SK-N-MC (cell line): ENCODE measurements at regions not wholly inside any gene's neighbourhood (a gene's known extent, or its start where the extent isn't known, plus 50 kb on each side); places are given as distances from the start of the nearest gene placed in this dataset.

Experiments
- DNase-seq: peaks from one replicate; pipeline ENCODE4 v3.0.0-alpha.2; 2011; ENCODE audit warnings: low read depth, low spot score
- H3K27ac ChIP-seq: fragments of 200-600 bp; sonication (generic); 2 replicates; pipeline ENCODE4 v1.5.1; 2016; ENCODE audit warnings: mixed run types
- H3K36me3 ChIP-seq: fragments of 200-600 bp; sonication (generic); 2 replicates; pipeline ENCODE4 v1.6.1; 2017; ENCODE audit warnings: antibody characterized with exemption, low read length, mixed read lengths; ENCODE audit not compliant: insufficient read depth
- H3K4me3 ChIP-seq: fragments of 200-600 bp; sonication (generic); 2 replicates; pipeline ENCODE4 v1.5.1; 2016
- H3K9ac ChIP-seq: fragments of 200-600 bp; sonication (generic); 2 replicates; pipeline ENCODE4 v1.8.0; 2017; ENCODE audit warnings: mixed run types, mixed read lengths; ENCODE audit not compliant: insufficient read length
- H3K9me3 ChIP-seq: fragments of 200-600 bp; sonication (generic); 2 replicates; pipeline ENCODE4 v1.6.1; 2017; ENCODE audit warnings: low read depth, mild to moderate bottlenecking, antibody characterized with exemption, low read length, moderate library complexity, mixed read lengths
- EZH2 ChIP-seq: fragments of 200-600 bp; sonication (generic); IDR thresholded peaks from one replicate; pipeline ENCODE4 v1.6.1; 2017; ENCODE audit warnings: antibody characterized with exemption
- FOXP2 ChIP-seq: optimal IDR thresholded peaks from 2 replicates; pipeline ENCODE3; 2011; ENCODE audit warnings: mild to moderate bottlenecking, moderate library complexity; ENCODE audit not compliant: insufficient read depth; ENCODE audit errors: extremely low read length, control extremely low read depth
- POLR2AphosphoS5 ChIP-seq: IDR thresholded peaks from 2 replicates; pipeline ENCODE4 v1.6.1; 2012; ENCODE audit warnings: mild to moderate bottlenecking, low read depth, low read length, borderline replicate concordance

DNA sequence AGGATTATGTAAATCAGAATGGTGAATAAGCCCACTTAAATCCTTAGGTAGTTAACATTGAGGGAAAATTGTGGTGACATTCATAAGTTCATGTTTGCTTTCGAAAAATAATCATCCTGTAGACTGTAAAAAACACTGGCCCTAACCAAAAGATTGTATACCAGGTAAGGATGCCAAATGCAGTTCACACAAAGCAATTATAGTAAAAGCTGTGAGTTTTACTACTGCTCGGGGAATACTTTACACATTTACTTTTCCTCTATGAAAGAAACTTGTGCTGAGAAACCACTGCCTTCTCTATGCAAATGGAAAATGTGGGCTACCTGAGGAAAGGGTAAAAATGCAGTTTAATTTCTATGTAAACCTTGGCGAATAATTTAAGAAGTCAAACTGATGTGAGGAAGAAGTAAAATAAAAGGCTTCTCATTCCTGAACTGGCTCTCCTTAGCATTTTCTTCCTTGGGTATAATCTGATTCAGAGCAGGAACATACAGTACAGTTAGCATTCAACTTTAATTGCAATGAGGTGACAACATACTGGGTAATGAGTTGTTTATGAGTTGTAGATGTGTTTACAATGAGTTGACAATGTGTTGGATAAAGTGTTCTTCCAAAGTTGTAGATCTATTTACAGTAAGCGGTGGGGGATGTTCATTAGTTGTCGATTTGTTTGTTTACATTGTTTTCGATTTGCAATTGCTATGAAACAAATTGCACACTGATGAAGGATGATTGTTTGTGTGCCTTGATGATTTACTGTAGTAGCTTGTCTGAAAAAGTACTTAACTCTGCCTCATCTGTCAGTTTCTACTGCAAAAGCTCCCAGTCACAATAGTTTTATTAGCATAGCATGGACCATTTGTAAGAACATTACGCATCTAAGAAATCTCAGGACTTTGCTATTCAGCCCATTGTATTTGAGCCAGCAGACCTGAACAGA lies 453.0 kb upstream of the DPH6 start:
- no peaks in the 10 kb centered on the region for H3K9me3 ChIP-seq
- H3K9ac ChIP-seq, result no peak overlapping the region
- no peak overlapping the region for H3K27ac ChIP-seq
- H3K36me3 ChIP-seq, result no peaks in the 10 kb centered on the region
- TF ChIP-seq EZH2, result no peak
- TF ChIP-seq POLR2AphosphoS5, result no peak
- no peak for TF ChIP-seq FOXP2
- DNase-seq, result no peak
- H3K4me3 ChIP-seq, result no peak overlapping the region

DNA sequence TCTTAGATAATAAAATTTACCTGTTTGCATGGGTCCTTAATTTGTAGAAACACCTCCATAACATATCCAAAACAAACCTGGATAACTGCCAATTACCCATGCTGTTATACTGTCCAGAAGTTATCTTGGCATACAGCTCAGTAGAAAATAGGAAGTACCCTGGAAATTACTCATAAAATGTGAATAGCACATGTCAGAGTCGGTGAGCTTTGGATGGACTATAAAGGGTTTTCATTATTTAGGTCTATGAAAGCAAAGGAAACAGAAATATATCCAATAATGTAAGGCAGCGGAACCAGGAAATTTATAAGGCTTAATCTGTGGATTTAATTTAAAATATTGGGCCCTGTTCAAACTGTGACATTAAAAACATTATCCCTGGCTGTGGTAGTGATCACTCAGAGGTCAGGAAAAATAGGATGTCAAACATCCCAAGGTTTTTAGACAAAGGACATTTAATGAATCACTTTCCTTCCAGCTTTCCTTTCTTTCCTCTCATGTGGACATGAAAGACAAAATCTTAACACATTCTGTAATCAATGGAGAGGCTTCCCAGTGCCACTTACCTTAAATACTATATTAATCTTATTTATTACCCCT lies 459.0 kb upstream of the DPH6 start:
- no peak for TF ChIP-seq FOXP2
- TF ChIP-seq EZH2, result no peak
- TF ChIP-seq POLR2AphosphoS5, result no peak
- Histone ChIP-seq H3K9ac (no peak overlapping the region), H3K4me3 (no peak overlapping the region), H3K27ac (no peak overlapping the region), H3K9me3 (peaks cover 8% of the 10 kb centered on the region; the same call in 1 of the 2 replicates), H3K36me3 (no peaks in the 10 kb centered on the region)
- DNase-seq, result no peak

DNA sequence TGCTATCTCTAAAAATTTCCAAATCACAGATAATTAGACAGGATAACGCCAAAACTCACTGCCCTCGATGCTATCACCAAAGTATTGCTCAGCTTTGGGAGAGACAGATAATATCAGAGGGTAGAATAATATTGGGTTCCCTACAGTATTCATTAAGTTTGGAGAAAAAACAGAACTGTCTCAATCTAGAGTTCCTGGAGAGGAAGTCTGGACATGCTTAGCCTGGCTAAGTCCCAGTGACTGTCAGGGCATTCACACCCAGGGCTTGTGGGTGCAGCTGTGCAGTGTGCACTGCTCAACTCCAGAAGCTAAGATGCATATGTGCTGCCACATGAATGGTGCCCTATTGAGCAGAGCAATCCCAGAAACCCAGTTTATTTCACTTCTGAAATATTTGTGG lies 459.6 kb upstream of the DPH6 start:
- DNase-seq, result no peak
- Histone ChIP-seq H3K9me3 (peaks cover 8% of the 10 kb centered on the region; the same call in 1 of the 2 replicates), H3K4me3 (no peak overlapping the region), H3K36me3 (no peaks in the 10 kb centered on the region), H3K27ac (no peak overlapping the region), H3K9ac (no peak overlapping the region)
- TF ChIP-seq FOXP2, result no peak
- TF ChIP-seq EZH2, result no peak
- TF ChIP-seq POLR2AphosphoS5, result no peak

DNA sequence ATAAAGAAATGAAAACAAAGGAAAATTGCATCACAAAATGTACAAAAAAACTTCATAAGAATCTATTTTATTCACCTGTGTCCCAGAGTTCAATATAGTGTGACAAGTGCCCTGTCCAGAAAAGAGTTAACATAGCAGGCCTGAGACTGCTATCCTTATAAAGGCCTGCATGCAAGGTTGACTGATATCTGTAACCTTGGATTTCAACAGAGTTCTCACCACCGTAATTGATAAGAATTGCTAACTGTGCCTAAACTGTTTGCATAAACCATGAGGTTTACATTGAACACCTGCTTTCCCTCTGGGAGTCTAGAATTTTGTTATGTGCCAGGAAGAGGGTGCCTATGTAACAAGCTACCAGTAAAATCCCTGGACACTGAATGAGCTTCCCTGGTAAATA lies 461.7 kb upstream of the DPH6 start:
- Histone ChIP-seq H3K9me3 (peaks cover 8% of the 10 kb centered on the region; the same call in 1 of the 2 replicates), H3K27ac (no peak overlapping the region), H3K9ac (no peak overlapping the region), H3K36me3 (no peaks in the 10 kb centered on the region), H3K4me3 (no peak overlapping the region)
- no peak for TF ChIP-seq FOXP2
- no peak for TF ChIP-seq EZH2
- TF ChIP-seq POLR2AphosphoS5, result no peak
- no peak for DNase-seq

DNA sequence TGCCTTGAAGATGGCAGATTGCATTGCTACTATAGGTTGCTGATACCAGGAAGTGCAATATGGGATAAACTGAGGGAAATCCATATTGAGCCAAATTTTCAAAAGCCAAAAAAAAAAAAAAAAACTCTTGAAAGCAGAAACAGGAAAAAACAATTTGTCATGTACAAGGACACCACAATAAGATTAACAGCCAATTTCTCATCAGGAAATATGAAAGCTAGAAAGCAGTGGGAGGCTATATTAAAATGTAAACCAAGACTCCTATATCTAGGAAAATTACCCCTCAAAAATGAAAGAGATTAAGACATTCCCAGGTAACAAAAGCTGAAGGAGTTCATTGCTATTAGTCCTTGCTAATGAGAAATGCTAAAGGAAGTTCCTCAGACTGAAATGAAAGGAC lies 462.8 kb upstream of the DPH6 start:
- no peaks in the 10 kb centered on the region for H3K36me3 ChIP-seq
- peaks cover 8% of the 10 kb centered on the region; the same call in 1 of the 2 replicates for H3K9me3 ChIP-seq
- H3K9ac ChIP-seq, result no peak overlapping the region
- no peak for DNase-seq
- no peak overlapping the region for H3K27ac ChIP-seq
- no peak overlapping the region for H3K4me3 ChIP-seq
- TF ChIP-seq POLR2AphosphoS5 (no peak), EZH2 (no peak), FOXP2 (no peak)

DNA sequence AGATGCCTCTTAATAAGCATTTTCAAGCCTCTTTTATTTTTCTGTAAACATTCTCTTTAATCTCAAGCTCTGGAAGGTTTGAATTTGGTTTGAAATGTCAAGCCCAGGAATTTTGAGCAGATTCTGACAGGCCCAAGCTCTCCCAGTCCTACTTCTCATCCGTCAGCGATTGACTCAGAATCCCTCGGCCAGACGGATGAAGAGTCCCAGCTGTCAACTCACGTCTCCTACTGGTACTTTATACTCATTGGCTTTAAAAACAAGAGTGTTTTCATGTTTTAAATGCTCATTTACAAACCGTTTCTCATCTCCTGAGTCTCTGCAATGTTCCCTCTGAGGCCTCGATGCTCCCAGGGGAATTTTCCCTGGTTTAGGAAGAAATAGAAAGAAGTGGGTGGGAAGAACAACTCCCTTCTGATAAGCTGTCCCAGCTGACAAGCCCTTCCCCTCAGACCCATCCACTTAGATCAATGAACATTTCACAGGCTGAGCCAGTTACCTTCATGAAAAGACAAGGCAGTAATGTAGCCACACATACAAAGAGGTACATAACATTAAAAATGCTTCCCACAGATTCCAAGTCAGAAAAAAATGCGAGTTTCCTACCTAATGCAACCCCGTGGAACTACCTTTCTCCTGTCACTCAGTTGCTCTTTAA lies 478.2 kb upstream of the DPH6 start:
- no peak for DNase-seq
- Histone ChIP-seq H3K9me3 (no peaks in the 10 kb centered on the region), H3K9ac (no peak overlapping the region), H3K27ac (no peak overlapping the region), H3K4me3 (no peak overlapping the region), H3K36me3 (no peaks in the 10 kb centered on the region)
- no peak for TF ChIP-seq POLR2AphosphoS5
- TF ChIP-seq FOXP2, result no peak
- no peak for TF ChIP-seq EZH2

DNA sequence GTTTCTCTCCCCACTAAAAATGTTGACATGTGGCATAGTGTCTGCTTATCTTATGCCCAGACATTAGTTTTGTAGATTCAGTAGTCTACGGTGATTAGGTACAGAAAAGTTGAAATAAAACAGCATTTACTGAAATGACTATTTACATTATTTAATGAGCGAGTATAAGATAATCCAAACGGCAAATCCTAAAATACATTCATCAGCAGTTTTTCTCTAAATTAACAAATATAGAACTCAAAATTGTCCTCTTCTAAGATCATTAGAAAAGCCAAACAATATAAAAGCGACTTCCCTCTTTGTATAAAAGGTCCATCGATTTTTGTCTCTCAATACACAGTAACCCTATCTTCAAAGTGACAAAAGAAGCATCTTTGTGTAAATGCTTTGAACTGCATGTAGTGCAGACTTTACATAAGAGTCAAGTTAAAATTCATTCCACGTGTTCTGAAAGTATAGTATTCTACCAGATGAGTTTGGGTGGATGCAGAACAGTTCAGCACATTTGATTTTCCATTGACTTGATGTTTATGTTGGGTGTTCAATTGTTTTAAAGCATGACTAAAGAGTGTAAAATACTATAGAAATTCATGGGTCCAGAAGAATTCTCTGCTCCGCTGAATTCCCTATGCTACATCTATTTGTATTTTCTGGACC lies 480.8 kb upstream of the DPH6 start:
- TF ChIP-seq FOXP2 (no peak), POLR2AphosphoS5 (no peak), EZH2 (no peak)
- no peak overlapping the region for H3K4me3 ChIP-seq
- H3K9me3 ChIP-seq, result no peaks in the 10 kb centered on the region
- no peak for DNase-seq
- H3K27ac ChIP-seq, result no peak overlapping the region
- H3K9ac ChIP-seq, result no peak overlapping the region
- H3K36me3 ChIP-seq, result no peaks in the 10 kb centered on the region

DNA sequence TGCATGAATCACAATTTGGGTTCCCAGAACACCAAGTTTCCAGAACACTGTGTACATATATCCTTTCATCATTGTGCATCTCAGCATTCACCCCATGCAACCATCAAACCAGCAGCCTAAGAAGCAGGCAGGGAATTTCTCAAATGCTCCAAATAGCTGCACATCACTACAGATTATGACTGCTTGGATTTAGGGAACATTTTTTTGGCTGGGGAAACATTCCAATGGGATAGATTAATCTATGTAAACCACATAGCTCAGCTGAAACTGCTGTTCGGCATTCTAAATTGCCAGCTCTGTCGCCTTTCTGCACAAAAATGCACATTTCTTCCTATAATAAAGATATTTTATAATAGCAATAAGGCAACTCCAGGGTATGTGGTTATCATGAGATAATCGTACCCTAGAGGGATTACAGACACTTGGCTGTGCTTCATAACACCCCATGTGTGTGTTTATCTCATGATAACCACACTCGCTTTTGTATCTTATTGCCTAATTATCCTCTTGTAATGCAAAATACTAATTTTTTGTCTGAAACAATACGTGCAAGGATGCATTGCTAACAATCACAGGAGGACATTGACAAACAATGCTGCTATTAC lies 483.7 kb upstream of the DPH6 start:
- DNase-seq, result no peak
- Histone ChIP-seq H3K9ac (no peak overlapping the region), H3K4me3 (no peak overlapping the region), H3K36me3 (no peaks in the 10 kb centered on the region), H3K27ac (no peak overlapping the region), H3K9me3 (no peaks in the 10 kb centered on the region)
- TF ChIP-seq EZH2 (no peak), POLR2AphosphoS5 (no peak), FOXP2 (no peak)
